Immature natural killer cell (primary cell): ENCODE measurements at regions not wholly inside any gene's neighbourhood (a gene's known extent, or its start where the extent isn't known, plus 50 kb on each side); places are given as distances from the start of the nearest gene placed in this dataset.

Source experiments
- DNase-seq, 3 donors: peaks; one replicate each; pipeline ENCODE4 v3.0.0; 2022; ENCODE audit warnings: mixed read lengths in 1 of 3
- H3K27ac Mint-ChIP-seq, 6 donors: one replicate each; pipeline ENCODE4 v1.8.0; 2020; ENCODE audit warnings: mixed read lengths in 6 of 6, mild to moderate bottlenecking in 5 of 6, inconsistent platforms in 4 of 6, moderate library complexity in 3 of 6
- H3K27me3 Mint-ChIP-seq, 3 donors: one replicate each; pipeline ENCODE4 v1.8.0; 2020 to 2021; ENCODE audit warnings: low read depth in 3 of 3, mild to moderate bottlenecking in 3 of 3, mixed read lengths in 3 of 3, moderate library complexity in 3 of 3, inconsistent platforms in 1 of 3
- H3K36me3 Mint-ChIP-seq, 3 donors: one replicate each; pipeline ENCODE4 v1.8.0; 2020; ENCODE audit warnings: mixed read lengths in 3 of 3, inconsistent platforms in 2 of 3, mild to moderate bottlenecking in 2 of 3
- H3K4me1 Mint-ChIP-seq, 2 donors: one replicate each; pipeline ENCODE4 v1.8.0; 2020; ENCODE audit warnings: inconsistent platforms in 2 of 2, mild to moderate bottlenecking in 2 of 2, mixed read lengths in 2 of 2, moderate library complexity in 1 of 2
- H3K4me3 Mint-ChIP-seq, 5 donors: one replicate each; pipeline ENCODE4 v1.8.0; 2020; ENCODE audit warnings: mild to moderate bottlenecking in 5 of 5, mixed read lengths in 5 of 5, inconsistent platforms in 3 of 5, moderate library complexity in 3 of 5
- H3K9me3 Mint-ChIP-seq, 6 donors: one replicate each; pipeline ENCODE4 v1.8.0; 2020; ENCODE audit warnings: mild to moderate bottlenecking in 6 of 6, mixed read lengths in 6 of 6, inconsistent platforms in 4 of 6, moderate library complexity in 3 of 6

DNA sequence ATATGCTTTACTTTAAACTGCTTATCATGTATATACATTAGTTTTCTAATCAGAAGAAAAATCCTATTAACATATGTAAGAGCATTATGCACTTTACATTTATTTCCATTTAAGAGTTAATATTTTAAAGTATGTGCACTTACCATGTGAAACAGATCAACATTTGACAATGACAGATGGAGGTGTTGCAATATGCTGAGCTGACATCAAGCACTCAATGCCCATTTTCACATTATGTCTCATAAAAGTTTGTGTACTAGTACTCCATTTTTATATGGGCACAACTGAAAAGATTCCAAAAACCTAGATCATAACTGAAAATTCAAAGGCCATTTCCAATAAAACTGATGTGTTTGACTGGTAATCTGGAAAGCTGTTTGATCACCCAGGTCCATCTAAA, 420.9 kb upstream of the SOX9 start:
- Mint-ChIP-seq H3K4me1 (no peaks in the 10 kb centered on the region), H3K27me3 (peaks cover 0 to 4% (median 0%) of the 10 kb centered on the region in 3 donors), H3K9me3 (peaks cover 8 to 26% (median 16%) of the 10 kb centered on the region in 6 donors), H3K4me3 (no peak overlapping the region), H3K27ac (no peak overlapping the region), H3K36me3 (no peaks in the 10 kb centered on the region)
- DNase-seq = no peak

- peaks cover 0 to 4% (median 0%) of the 10 kb centered on the region in 3 donors for H3K27me3 Mint-ChIP-seq
- H3K4me1 Mint-ChIP-seq = no peaks in the 10 kb centered on the region
- no peak for DNase-seq
- no peak overlapping the region for H3K4me3 Mint-ChIP-seq
- H3K27ac Mint-ChIP-seq = no peak overlapping the region
- H3K9me3 Mint-ChIP-seq = peaks cover 6 to 31% (median 17%) of the 10 kb centered on the region in 6 donors
- H3K36me3 Mint-ChIP-seq = no peaks in the 10 kb centered on the region
These were observed 417.1 kb upstream of the SOX9 start for GRCh38 chr17:71703701-71704100.

- Mint-ChIP-seq H3K9me3 (peaks cover 4 to 27% (median 7%) of the 10 kb centered on the region in 6 donors), H3K4me1 (no peaks in the 10 kb centered on the region), H3K4me3 (no peak overlapping the region), H3K36me3 (no peaks in the 10 kb centered on the region), H3K27ac (no peak overlapping the region), H3K27me3 (peaks cover 0 to 1% (median 0%) of the 10 kb centered on the region in 3 donors)
- no peak for DNase-seq
These were observed 411.4 kb upstream of the SOX9 start for GRCh38 chr17:71709271-71709890.

GRCh38 chr17:71709946-71710345, 410.9 kb upstream of the SOX9 start:
- Mint-ChIP-seq H3K4me1 (no peaks in the 10 kb centered on the region), H3K9me3 (peaks cover 0 to 24% (median 9%) of the 10 kb centered on the region in 6 donors), H3K27me3 (no peaks in the 10 kb centered on the region), H3K36me3 (no peaks in the 10 kb centered on the region), H3K27ac (no peak overlapping the region), H3K4me3 (no peak overlapping the region)
- no peak for DNase-seq

DNA sequence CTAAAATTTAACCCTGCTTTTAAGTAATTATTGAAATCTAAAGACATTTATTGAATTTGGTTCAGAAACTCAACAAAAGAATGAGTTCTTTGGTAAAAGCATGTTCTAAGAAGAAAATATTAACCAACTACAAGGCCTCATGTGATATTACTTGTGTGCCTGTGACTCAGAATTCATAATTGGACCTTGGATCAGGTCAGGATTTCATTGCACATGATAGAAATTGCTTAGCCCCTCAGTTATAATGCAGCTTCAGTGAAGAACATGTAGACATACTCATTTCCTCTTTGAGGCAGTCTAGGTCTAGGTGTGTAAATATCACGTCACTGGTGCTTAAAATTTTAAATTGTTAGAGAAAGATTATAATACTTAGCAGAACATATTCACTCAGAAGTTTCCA, 410.0 kb upstream of the SOX9 start:
- Mint-ChIP-seq H3K36me3 (no peaks in the 10 kb centered on the region), H3K27ac (no peak overlapping the region), H3K27me3 (no peaks in the 10 kb centered on the region), H3K4me3 (no peak overlapping the region), H3K9me3 (peaks cover 6 to 24% (median 11%) of the 10 kb centered on the region in 6 donors), H3K4me1 (no peaks in the 10 kb centered on the region)
- DNase-seq = no peak

DNA sequence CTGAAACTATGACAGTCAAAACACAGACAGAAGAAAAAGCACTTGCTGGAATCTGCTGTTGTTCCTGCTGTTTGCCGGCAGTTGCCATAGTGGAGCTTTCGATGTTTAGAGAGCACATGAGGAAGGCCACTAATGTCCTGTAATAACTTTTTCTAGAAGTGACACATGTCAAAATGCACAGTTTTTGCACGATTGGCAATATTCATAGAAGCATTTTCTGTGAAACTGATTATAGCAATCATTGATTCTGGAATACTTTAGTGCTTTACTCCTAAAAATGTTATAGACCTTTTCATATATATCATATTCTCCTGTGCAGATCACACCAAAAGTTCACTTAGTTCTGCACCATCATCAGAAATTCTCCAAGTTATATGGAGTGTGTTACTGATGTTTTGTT, 407.0 kb upstream of the SOX9 start:
- Mint-ChIP-seq H3K27ac (no peak overlapping the region), H3K36me3 (no peaks in the 10 kb centered on the region), H3K4me3 (no peak overlapping the region), H3K27me3 (no peaks in the 10 kb centered on the region), H3K9me3 (peaks cover 0 to 26% (median 13%) of the 10 kb centered on the region in 6 donors), H3K4me1 (no peaks in the 10 kb centered on the region)
- no peak for DNase-seq

GRCh38 chr17:71724339-71724738, 396.5 kb upstream of the SOX9 start:
- Mint-ChIP-seq H3K36me3 (no peaks in the 10 kb centered on the region), H3K27ac (no peak overlapping the region), H3K27me3 (no peaks in the 10 kb centered on the region), H3K4me1 (no peaks in the 10 kb centered on the region), H3K4me3 (no peak overlapping the region), H3K9me3 (peaks cover 0 to 45% (median 8%) of the 10 kb centered on the region in 6 donors)
- no peak for DNase-seq

DNA sequence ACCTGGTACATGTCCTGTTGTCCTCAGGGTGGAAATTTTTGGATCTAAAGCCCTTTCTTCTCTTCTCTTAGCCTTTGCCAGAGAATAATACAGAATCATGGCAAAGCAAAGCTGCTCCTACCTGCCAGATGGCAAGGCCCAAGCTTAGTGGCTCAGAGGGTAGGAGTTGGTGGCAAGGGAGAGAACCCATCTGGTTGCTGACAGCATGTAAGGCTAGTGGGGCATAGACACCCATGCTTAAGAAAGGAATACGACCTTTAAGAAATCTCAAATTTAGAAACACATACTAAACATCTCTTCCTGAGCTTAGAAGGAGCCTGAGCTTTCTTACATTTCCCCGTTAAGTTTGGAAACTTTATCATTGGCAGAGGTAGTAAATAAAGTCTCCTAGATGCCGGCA, 395.0 kb upstream of the SOX9 start:
- H3K27ac Mint-ChIP-seq = no peak overlapping the region
- no peak overlapping the region for H3K4me3 Mint-ChIP-seq

GRCh38 chr17:71726341-71726740, 394.5 kb upstream of the SOX9 start:
- H3K9me3 Mint-ChIP-seq = peaks cover 2 to 47% (median 10%) of the 10 kb centered on the region in 6 donors
- no peaks in the 10 kb centered on the region for H3K36me3 Mint-ChIP-seq
- no peak overlapping the region for H3K27ac Mint-ChIP-seq
- H3K4me3 Mint-ChIP-seq = no peak overlapping the region
- no peak for DNase-seq
- H3K4me1 Mint-ChIP-seq = no peaks in the 10 kb centered on the region
- peaks cover 0 to 2% (median 0%) of the 10 kb centered on the region in 3 donors for H3K27me3 Mint-ChIP-seq

More for the DNA sequence above, 395.0 kb upstream of the SOX9 start:
- Mint-ChIP-seq H3K36me3 (no peaks in the 10 kb centered on the region), H3K4me1 (no peaks in the 10 kb centered on the region), H3K27me3 (peaks cover 0 to 2% (median 0%) of the 10 kb centered on the region in 3 donors), H3K9me3 (peaks cover 2 to 48% (median 11%) of the 10 kb centered on the region in 6 donors)
- no peak for DNase-seq

GRCh38 chr17:71727292-71727691, 393.5 kb upstream of the SOX9 start:
- H3K4me1 Mint-ChIP-seq = no peaks in the 10 kb centered on the region
- peaks cover 0 to 2% (median 0%) of the 10 kb centered on the region in 3 donors for H3K27me3 Mint-ChIP-seq
- H3K36me3 Mint-ChIP-seq = no peaks in the 10 kb centered on the region
- no peak overlapping the region for H3K4me3 Mint-ChIP-seq
- H3K9me3 Mint-ChIP-seq = peaks cover 2 to 51% (median 9%) of the 10 kb centered on the region in 6 donors
- DNase-seq = no peak
- H3K27ac Mint-ChIP-seq = no peak overlapping the region

DNA sequence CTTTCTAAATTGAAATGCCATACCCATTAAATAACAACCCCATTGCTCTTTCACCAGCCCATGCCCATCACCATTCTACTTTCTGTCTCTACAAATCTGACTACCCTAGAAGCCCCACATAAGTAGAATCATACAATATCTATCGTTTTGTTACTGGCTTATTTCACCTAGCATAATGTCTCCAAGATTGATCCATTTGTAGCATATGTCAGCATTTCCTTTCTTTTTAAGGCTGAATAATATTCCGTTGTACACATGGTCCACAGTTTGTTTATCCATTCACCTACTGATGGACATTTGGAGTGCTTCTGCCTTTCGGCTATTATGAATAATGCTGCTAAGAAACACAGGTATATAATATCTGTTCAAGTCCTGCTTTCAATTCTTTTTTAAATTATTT, 393.1 kb upstream of the SOX9 start:
- H3K27ac Mint-ChIP-seq = no peak overlapping the region
- no peaks in the 10 kb centered on the region for H3K36me3 Mint-ChIP-seq
- H3K4me3 Mint-ChIP-seq = no peak overlapping the region
- H3K9me3 Mint-ChIP-seq = peaks cover 2 to 51% (median 9%) of the 10 kb centered on the region in 6 donors
- peaks cover 0 to 2% (median 0%) of the 10 kb centered on the region in 3 donors for H3K27me3 Mint-ChIP-seq
- H3K4me1 Mint-ChIP-seq = no peaks in the 10 kb centered on the region
- no peak for DNase-seq

- no peak overlapping the region for H3K4me3 Mint-ChIP-seq
- peaks cover 0 to 47% (median 8%) of the 10 kb centered on the region in 6 donors for H3K9me3 Mint-ChIP-seq
- no peaks in the 10 kb centered on the region for H3K4me1 Mint-ChIP-seq
- no peaks in the 10 kb centered on the region for H3K36me3 Mint-ChIP-seq
- peaks cover 0 to 2% (median 0%) of the 10 kb centered on the region in 3 donors for H3K27me3 Mint-ChIP-seq
- no peak overlapping the region for H3K27ac Mint-ChIP-seq
- no peak for DNase-seq
These were observed 389.9 kb upstream of the SOX9 start for GRCh38 chr17:71730871-71731270.

DNA sequence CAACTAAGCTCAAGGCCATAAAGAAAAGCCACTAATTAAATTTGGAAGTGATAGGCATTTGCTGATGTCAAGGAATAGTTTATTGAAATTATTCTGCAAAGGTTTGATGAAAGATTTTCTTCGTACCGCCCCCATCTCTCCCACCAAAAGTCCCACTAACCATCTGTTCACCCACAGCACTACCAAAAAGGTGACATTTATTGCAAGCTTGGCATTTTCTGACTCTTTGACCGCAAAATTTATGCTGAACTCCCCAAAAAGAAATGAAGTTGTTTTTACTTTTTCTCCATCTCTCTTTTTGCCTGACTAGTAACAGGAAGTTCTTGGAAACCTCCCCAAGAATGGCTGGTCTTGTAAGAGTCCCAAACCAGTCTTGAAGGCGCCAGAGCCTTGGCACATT, 384.9 kb upstream of the SOX9 start:
- Mint-ChIP-seq H3K27ac (no peak overlapping the region), H3K27me3 (peaks cover 0 to 1% (median 0%) of the 10 kb centered on the region in 3 donors), H3K4me3 (no peak overlapping the region), H3K4me1 (no peaks in the 10 kb centered on the region), H3K9me3 (peaks cover 1 to 26% (median 5%) of the 10 kb centered on the region in 6 donors), H3K36me3 (no peaks in the 10 kb centered on the region)
- no peak for DNase-seq

DNA sequence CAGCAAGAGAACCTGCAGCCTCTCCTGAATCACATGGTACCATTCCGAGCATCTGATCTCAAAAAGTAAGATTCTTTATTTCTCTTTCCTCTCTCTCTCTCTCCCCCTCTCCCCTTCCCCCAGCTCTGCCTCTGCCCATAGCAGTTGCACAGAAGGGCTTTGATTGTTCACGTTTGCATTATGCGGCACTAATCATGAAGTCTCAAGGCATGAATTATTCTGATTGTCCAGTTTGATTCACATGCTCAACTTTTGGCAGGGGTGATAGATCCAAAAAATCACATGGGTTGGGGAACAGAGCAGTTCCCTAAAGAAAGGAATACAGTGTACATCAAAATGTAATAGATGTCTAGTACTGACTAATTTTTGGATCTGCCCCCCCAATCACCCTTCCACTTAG, 380.0 kb upstream of the SOX9 start:
- Mint-ChIP-seq H3K27ac (no peak overlapping the region), H3K4me3 (no peak overlapping the region), H3K9me3 (peaks cover 2 to 20% (median 3%) of the 10 kb centered on the region in 6 donors), H3K4me1 (no peaks in the 10 kb centered on the region), H3K27me3 (peaks cover 1 to 4% (median 3%) of the 10 kb centered on the region in 3 donors), H3K36me3 (no peaks in the 10 kb centered on the region)
- no peak for DNase-seq

DNA sequence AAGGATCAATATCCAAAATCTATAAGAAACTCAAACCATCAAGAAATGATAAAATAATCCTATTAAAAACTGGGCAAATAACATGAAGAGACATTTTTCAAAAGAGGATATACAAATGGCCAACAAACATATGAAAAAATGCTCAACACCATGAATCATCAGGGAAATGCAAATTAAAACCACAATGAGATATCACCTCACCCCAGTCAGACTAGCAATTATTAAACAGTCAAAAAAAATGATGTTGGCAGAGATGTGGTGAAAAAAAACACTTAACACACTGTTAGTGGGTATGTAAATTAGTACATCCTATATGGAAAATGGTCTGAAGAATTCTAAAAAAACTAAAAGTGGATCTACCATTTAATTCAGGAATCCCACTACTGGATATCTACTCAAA, 379.0 kb upstream of the SOX9 start:
- H3K36me3 Mint-ChIP-seq = no peaks in the 10 kb centered on the region
- H3K4me3 Mint-ChIP-seq = no peak overlapping the region
- H3K27me3 Mint-ChIP-seq = peaks cover 1 to 4% (median 3%) of the 10 kb centered on the region in 3 donors
- no peaks in the 10 kb centered on the region for H3K4me1 Mint-ChIP-seq
- DNase-seq = no peak
- peaks cover 0 to 11% (median 3%) of the 10 kb centered on the region in 6 donors for H3K9me3 Mint-ChIP-seq
- no peak overlapping the region for H3K27ac Mint-ChIP-seq
